ENCODE measurements at regions not wholly inside any gene's neighbourhood (a gene's known extent, or its start where the extent isn't known, plus 50 kb on each side); places are given as distances from the start of the nearest gene placed in this dataset.

- TF ChIP-seq CTCF (IDR thresholded peaks at IDR 0.05; ENCODE audit: poor library complexity) (no peak), EZH2 (IDR thresholded peaks at IDR 0.05; ENCODE audit: borderline replicate concordance) (no peak)
Observed at GRCh38 chr17:71402661-71403141, 718.1 kb upstream of the SOX9 start.

Data from hepatocyte (in vitro differentiated cells).